ENCODE measurements at regions not wholly inside any gene's neighbourhood (a gene's known extent, or its start where the extent isn't known, plus 50 kb on each side); places are given as distances from the start of the nearest gene placed in this dataset.
A peak's percentile ranks its signal among the peaks of the same experiment; 100 is the strongest.
"Not testable (repeated sequence)": the region's sequence is repeated elsewhere in the genome, so short reads cannot be mapped to it uniquely, and the experiment has no call there.

GRCh38 chrX:63581906-63582305 is 203.1 kb downstream of the ARHGEF9 start:
- WGBS, 2 experiments (ENCODE audit: insufficient coverage in 2 of 2): no CpG with 5 or more reads among the region's 1 CpG
- no peaks in the 10 kb centered on the region for H3K9me3 ChIP-seq (ENCODE audit: control insufficient read depth, low read length)
- H3K27ac ChIP-seq (ENCODE audit: low read depth, low read length, severe bottlenecking): no peak overlapping the region
- no peak overlapping the region for H3K4me3 ChIP-seq (ENCODE audit: extremely low read depth, insufficient read depth, low read length, poor library complexity, severe bottlenecking)
- no peaks in the 10 kb centered on the region for H3K4me1 ChIP-seq (ENCODE audit: control insufficient read depth, insufficient read depth, low read length, poor library complexity, severe bottlenecking)
- no peaks in the 10 kb centered on the region for H3K36me3 ChIP-seq (ENCODE audit: control insufficient read depth, insufficient read depth, low read length)

GRCh38 chrX:63581398-63581797 is 203.6 kb downstream of the ARHGEF9 start:
- H3K4me1 ChIP-seq (ENCODE audit: control insufficient read depth, insufficient read depth, low read length, poor library complexity, severe bottlenecking): no peaks in the 10 kb centered on the region
- H3K9me3 ChIP-seq (ENCODE audit: control insufficient read depth, low read length): no peaks in the 10 kb centered on the region
- H3K27ac ChIP-seq (ENCODE audit: low read depth, low read length, severe bottlenecking): no peak overlapping the region
- WGBS, 2 experiments (ENCODE audit: insufficient coverage in 2 of 2): 71 to 80% methylated on average over 1 of the region's 5 CpGs
- no peaks in the 10 kb centered on the region for H3K36me3 ChIP-seq (ENCODE audit: control insufficient read depth, insufficient read depth, low read length)
- H3K4me3 ChIP-seq (ENCODE audit: extremely low read depth, insufficient read depth, low read length, poor library complexity, severe bottlenecking): no peak overlapping the region

DNA sequence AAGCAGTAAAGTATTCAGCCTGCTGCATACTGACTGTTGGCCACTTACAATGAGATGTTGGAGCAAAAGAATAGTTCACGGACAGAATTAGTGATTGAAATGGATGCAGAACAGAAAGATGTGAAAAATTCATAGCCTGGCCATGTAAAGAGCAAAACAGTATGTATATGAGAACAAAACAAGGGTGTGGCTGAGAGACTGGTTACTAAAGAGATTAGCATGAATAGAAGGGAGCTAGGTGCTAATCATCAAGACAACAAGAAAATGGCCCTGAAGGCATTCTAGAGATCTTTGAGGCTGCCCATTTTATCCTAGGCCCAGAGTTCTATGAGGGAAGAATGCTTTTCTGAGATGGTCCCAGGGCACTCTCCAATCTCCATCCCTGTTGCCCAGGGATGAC is 208.5 kb downstream of the ARHGEF9 start:
- no peaks in the 10 kb centered on the region for H3K4me1 ChIP-seq (ENCODE audit: control insufficient read depth, insufficient read depth, low read length, poor library complexity, severe bottlenecking)
- H3K36me3 ChIP-seq (ENCODE audit: control insufficient read depth, insufficient read depth, low read length): no peaks in the 10 kb centered on the region
- H3K27ac ChIP-seq (ENCODE audit: low read depth, low read length, severe bottlenecking): no peak overlapping the region
- no peak overlapping the region for H3K4me3 ChIP-seq (ENCODE audit: extremely low read depth, insufficient read depth, low read length, poor library complexity, severe bottlenecking)
- 100% methylated on average over 1 of the region's 1 CpG for WGBS, 2 experiments (ENCODE audit: insufficient coverage in 2 of 2)
- no peaks in the 10 kb centered on the region for H3K9me3 ChIP-seq (ENCODE audit: control insufficient read depth, low read length)

GRCh38 chrX:63575700-63576099 is 209.3 kb downstream of the ARHGEF9 start:
- not testable (repeated sequence) for H3K27ac ChIP-seq (ENCODE audit: low read depth, low read length, severe bottlenecking); H3K36me3 ChIP-seq (ENCODE audit: control insufficient read depth, insufficient read depth, low read length); H3K4me3 ChIP-seq (ENCODE audit: extremely low read depth, insufficient read depth, low read length, poor library complexity, severe bottlenecking); H3K9me3 ChIP-seq (ENCODE audit: control insufficient read depth, low read length); H3K4me1 ChIP-seq (ENCODE audit: control insufficient read depth, insufficient read depth, low read length, poor library complexity, severe bottlenecking)
- WGBS, 2 experiments (ENCODE audit: insufficient coverage in 2 of 2): no CpG with 5 or more reads among the region's 3 CpGs

- Histone ChIP-seq H3K9me3 (ENCODE audit: control insufficient read depth, low read length) (no peaks in the 10 kb centered on the region), H3K4me1 (ENCODE audit: control insufficient read depth, insufficient read depth, low read length, poor library complexity, severe bottlenecking) (no peaks in the 10 kb centered on the region), H3K27ac (ENCODE audit: low read depth, low read length, severe bottlenecking) (no peak overlapping the region), H3K4me3 (ENCODE audit: extremely low read depth, insufficient read depth, low read length, poor library complexity, severe bottlenecking) (no peak overlapping the region), H3K36me3 (ENCODE audit: control insufficient read depth, insufficient read depth, low read length) (no peaks in the 10 kb centered on the region)
Measured at GRCh38 chrX:63566856-63567255, 215.7 kb upstream of the SPIN4 start.

- Histone ChIP-seq H3K9me3 (ENCODE audit: control insufficient read depth, low read length) (no peaks in the 10 kb centered on the region), H3K36me3 (ENCODE audit: control insufficient read depth, insufficient read depth, low read length) (no peaks in the 10 kb centered on the region), H3K27ac (ENCODE audit: low read depth, low read length, severe bottlenecking) (no peak overlapping the region), H3K4me3 (ENCODE audit: extremely low read depth, insufficient read depth, low read length, poor library complexity, severe bottlenecking) (peak overlapping the region; percentile 61), H3K4me1 (ENCODE audit: control insufficient read depth, insufficient read depth, low read length, poor library complexity, severe bottlenecking) (no peaks in the 10 kb centered on the region)
- WGBS, 2 experiments (ENCODE audit: insufficient coverage in 2 of 2): 17 to 28% methylated on average over 1 to 2 of the region's 6 CpGs
Measured at GRCh38 chrX:63561425-63561824, 210.3 kb upstream of the SPIN4 start.

- Histone ChIP-seq H3K36me3 (ENCODE audit: control insufficient read depth, insufficient read depth, low read length) (no peaks in the 10 kb centered on the region), H3K27ac (ENCODE audit: low read depth, low read length, severe bottlenecking) (peak overlapping the region; percentile 91), H3K4me3 (ENCODE audit: extremely low read depth, insufficient read depth, low read length, poor library complexity, severe bottlenecking) (peak overlapping the region; percentile 61), H3K9me3 (ENCODE audit: control insufficient read depth, low read length) (no peaks in the 10 kb centered on the region), H3K4me1 (ENCODE audit: control insufficient read depth, insufficient read depth, low read length, poor library complexity, severe bottlenecking) (no peaks in the 10 kb centered on the region)
- 0% methylated on average over 2 of the region's 20 CpGs; no CpG with 5 or more reads in 1 of the 2 experiments for WGBS, 2 experiments (ENCODE audit: insufficient coverage in 2 of 2)
Measured at GRCh38 chrX:63560601-63561218, 209.6 kb upstream of the SPIN4 start.

DNA sequence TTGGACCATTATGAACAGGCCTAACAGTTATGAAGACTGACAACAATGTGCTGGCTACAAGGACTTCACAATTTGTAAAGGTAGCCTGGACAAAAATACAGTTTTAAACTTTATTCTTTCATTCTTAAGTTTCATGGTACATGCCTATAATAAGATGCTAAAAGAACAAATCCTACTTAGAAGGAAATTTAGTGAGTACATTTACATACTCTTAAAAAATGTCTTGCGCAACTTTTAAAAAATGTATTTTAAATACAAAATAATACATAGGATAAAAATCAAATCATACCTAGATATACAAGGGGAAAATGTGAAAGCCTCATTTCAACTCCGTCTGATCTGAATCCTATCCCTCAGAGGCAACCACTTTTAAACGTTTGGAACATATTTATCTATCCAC is 200.7 kb upstream of the SPIN4 start:
- Histone ChIP-seq H3K4me1 (ENCODE audit: control insufficient read depth, insufficient read depth, low read length, poor library complexity, severe bottlenecking) (no peaks in the 10 kb centered on the region), H3K36me3 (ENCODE audit: control insufficient read depth, insufficient read depth, low read length) (no peaks in the 10 kb centered on the region), H3K4me3 (ENCODE audit: extremely low read depth, insufficient read depth, low read length, poor library complexity, severe bottlenecking) (no peak overlapping the region), H3K27ac (ENCODE audit: low read depth, low read length, severe bottlenecking) (no peak overlapping the region), H3K9me3 (ENCODE audit: control insufficient read depth, low read length) (no peaks in the 10 kb centered on the region)
- WGBS, 2 experiments (ENCODE audit: insufficient coverage in 2 of 2): no CpG with 5 or more reads among the region's 3 CpGs

DNA sequence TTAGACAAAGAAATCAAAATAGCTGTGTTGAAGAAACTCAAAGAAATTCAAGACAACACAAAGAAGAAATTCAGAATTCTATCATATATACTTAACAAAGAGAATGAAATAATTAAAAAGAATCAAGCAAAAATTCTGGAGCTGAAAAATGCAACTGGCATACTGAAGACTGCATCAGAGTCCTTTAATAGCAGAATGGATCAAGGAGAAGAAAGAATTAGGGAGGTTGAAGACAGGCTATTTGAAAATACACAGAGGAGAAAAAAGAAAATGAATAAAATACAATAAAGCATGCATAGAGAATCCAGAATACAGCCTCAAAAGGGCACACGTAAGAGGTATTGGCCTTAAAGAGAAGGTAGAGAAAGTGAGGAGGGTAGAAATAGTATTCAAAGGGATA is 179.5 kb upstream of the SPIN4 start:
- Histone ChIP-seq H3K4me1 (ENCODE audit: control insufficient read depth, insufficient read depth, low read length, poor library complexity, severe bottlenecking) (no peaks in the 10 kb centered on the region), H3K27ac (ENCODE audit: low read depth, low read length, severe bottlenecking) (no peak overlapping the region), H3K4me3 (ENCODE audit: extremely low read depth, insufficient read depth, low read length, poor library complexity, severe bottlenecking) (no peak overlapping the region), H3K9me3 (ENCODE audit: control insufficient read depth, low read length) (no peaks in the 10 kb centered on the region), H3K36me3 (ENCODE audit: control insufficient read depth, insufficient read depth, low read length) (no peaks in the 10 kb centered on the region)
- no CpG with 5 or more reads among the region's 1 CpG for WGBS, 2 experiments (ENCODE audit: insufficient coverage in 2 of 2)

- 100% methylated on average over 2 of the region's 2 CpGs; no CpG with 5 or more reads in 1 of the 2 experiments for whole genome bisulfite sequencing, 2 experiments (ENCODE audit: insufficient coverage in 2 of 2)
- H3K4me1 ChIP-seq (ENCODE audit: control insufficient read depth, insufficient read depth, low read length, poor library complexity, severe bottlenecking): no peaks in the 10 kb centered on the region
Measured at GRCh38 chrX:63529961-63530360, 178.8 kb upstream of the SPIN4 start.

DNA sequence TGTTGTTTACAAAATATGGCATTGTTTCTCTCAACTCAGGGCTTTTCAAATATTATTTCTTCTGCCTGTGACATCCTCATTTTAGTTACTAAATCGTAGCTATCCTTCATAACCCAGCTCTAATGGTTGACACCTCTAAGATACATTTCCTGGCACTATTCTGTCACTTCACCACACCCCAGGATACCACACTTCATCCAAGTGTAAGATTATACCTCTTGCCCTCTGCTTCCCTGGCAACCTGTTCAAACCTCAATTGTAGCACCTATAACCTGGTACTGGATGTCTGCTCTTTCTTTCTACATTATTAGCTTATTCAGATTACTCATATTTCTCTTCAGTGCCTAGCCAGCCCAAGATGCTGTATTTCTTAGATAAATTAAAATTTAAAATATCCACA is 175.7 kb upstream of the SPIN4 start:
- no peaks in the 10 kb centered on the region for H3K9me3 ChIP-seq (ENCODE audit: control insufficient read depth, low read length)
- no peak overlapping the region for H3K27ac ChIP-seq (ENCODE audit: low read depth, low read length, severe bottlenecking)
- H3K4me1 ChIP-seq (ENCODE audit: control insufficient read depth, insufficient read depth, low read length, poor library complexity, severe bottlenecking): no peaks in the 10 kb centered on the region
- no peak overlapping the region for H3K4me3 ChIP-seq (ENCODE audit: extremely low read depth, insufficient read depth, low read length, poor library complexity, severe bottlenecking)
- H3K36me3 ChIP-seq (ENCODE audit: control insufficient read depth, insufficient read depth, low read length): no peaks in the 10 kb centered on the region
- WGBS, 2 experiments (ENCODE audit: insufficient coverage in 2 of 2): 100% methylated on average over 1 of the region's 1 CpG; no CpG with 5 or more reads in 1 of the 2 experiments

More at GRCh38 chrX:63529961-63530360, 178.8 kb upstream of the SPIN4 start:
- H3K4me3 ChIP-seq (ENCODE audit: extremely low read depth, insufficient read depth, low read length, poor library complexity, severe bottlenecking): no peak overlapping the region
- no peaks in the 10 kb centered on the region for H3K9me3 ChIP-seq (ENCODE audit: control insufficient read depth, low read length)
- no peak overlapping the region for H3K27ac ChIP-seq (ENCODE audit: low read depth, low read length, severe bottlenecking)
- no peaks in the 10 kb centered on the region for H3K36me3 ChIP-seq (ENCODE audit: control insufficient read depth, insufficient read depth, low read length)
